ENCODE measurements at regions not wholly inside any gene's neighbourhood (a gene's known extent, or its start where the extent isn't known, plus 50 kb on each side); places are given as distances from the start of the nearest gene placed in this dataset.
"Not testable (repeated sequence)": the region's sequence is repeated elsewhere in the genome, so short reads cannot be mapped to it uniquely, and the experiment has no call there.

GRCh38 chr5:74461251-74461650 is 179.3 kb downstream of the ENC1 start:
- no peak for DNase-seq (ENCODE audit: low spot score)

DNA sequence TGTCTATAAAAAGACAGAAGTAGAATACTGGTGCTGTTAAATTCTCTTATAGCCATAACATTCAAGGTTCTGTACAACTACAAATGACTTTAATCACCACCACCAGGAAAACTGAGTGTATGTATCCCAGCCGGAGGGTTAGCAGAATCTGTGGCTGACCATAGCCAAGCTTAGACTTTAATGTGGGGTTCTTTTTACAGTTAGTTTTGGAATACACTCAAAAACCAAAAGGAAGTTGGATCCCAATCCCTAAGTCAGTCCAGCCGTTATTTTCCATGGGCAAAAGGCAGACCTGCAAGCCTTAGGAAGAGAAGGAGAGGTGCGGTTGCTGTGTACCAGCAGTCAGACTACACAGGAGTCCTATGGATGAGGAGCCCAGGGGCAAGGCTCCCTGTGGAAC is 179.8 kb downstream of the ENC1 start:
- DNase-seq (ENCODE audit: low spot score) = no peak

DNA sequence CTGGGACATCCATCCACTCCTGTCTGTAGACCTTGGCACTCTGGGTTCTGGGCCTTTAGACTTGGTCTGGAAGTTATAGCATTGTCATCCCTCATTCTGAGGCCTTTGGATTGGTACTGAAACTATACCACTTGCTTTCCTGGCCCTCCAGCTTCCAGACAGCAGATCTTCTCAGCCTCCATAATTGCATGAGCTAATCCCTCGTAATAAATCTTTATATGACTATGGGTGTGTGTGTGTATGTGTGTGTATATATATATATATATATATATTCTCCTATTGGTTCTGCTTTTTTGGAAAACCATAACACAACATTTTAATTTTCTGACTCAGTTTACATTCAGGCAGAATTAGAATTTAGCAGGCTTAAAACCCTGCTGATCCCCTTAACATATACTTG is 180.5 kb downstream of the ENC1 start:
- no peak for DNase-seq (ENCODE audit: low spot score)

- no peak for DNase-seq (ENCODE audit: low spot score)
Measured at GRCh38 chr5:74457876-74458275, 182.7 kb downstream of the ENC1 start.

GRCh38 chr5:74454263-74455030 is 186.1 kb downstream of the ENC1 start:
- no peak for DNase-seq (ENCODE audit: low spot score)

GRCh38 chr5:74452856-74453255 is 187.7 kb downstream of the ENC1 start:
- no peak for DNase-seq (ENCODE audit: low spot score)

DNA sequence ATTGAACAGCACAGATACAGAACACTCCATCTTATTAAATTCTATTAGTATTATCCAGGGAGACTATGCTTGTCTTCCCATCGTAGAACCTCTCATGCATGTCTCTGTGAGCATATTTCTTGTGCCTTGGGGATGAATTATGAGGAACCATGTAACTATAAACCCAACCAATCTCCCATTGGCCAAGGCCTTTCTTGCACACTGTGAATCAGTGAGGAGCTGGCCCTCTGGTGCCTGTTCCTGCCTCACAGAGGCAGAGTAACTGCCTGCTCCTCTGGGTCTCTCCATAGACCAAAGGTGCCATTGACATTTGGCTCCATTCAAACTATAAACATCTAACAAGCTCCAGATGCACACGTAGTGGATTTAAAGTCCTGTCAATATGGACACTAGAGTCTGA is 190.4 kb downstream of the ENC1 start:
- no peak for DNase-seq (ENCODE audit: low spot score)

DNA sequence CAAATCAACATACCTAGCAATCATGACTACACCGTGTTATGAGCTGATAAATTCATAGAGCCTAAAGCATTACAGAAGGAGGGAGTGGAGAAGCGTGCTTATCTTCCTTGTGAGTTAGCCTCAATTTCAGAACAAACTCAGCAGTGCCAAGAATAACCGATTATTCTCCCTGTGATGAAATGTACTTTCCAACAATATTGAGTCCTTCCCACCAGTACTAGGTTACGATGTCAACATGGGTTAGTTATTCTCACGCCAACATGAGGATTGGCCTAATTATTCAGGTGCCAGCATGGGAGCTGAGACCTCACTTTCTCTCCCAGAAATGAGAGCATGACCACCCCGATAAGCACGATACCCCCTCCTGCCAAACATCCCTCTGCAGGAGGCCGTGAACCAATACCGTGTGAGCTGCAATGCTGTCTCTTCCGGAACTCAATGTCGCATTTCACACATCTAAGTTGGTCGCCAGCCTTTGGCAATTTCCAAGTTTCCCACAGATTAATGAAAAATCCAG is 193.7 kb downstream of the ENC1 start:
- DNase-seq (ENCODE audit: low spot score) = no peak

DNA sequence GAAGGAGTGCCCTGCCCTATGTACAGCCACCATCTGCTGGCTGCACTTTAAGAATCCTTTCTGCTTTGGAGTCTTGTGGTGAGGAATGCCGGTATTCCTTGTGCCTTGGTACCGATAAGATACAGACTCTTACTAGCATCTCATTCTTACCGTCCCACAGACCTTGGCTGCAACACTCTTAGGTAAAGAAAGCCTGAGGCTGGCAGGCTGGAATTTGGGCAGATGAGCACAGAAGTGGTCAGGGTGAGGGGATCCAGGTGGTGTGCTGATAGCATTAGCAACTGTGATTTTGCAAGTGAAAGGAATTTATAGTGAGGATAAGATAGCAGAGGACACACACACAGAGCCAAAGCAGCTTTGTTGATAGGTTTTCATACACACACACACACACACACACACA is 198.1 kb downstream of the ENC1 start:
- DNase-seq (ENCODE audit: low spot score) = no peak

DNA sequence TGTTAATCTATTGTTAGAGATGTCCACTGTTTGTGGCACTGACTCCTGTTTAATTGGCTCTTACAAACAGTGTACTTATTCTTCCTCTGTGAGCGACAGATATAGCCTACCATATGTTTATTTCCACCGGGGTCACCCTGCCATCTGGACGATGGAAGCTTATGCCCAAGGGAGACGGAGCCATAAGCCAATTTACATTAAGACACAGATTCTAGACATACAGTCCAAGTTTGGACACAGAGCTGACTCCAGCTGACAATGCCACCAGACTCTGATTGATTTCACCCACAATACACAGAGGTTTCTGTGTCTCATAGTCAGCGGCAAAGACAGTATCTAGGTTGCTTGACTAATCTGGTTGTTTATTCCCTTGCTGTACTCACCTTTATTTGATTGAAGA is 198.9 kb downstream of the ENC1 start:
- DNase-seq (ENCODE audit: low spot score) = no peak

DNA sequence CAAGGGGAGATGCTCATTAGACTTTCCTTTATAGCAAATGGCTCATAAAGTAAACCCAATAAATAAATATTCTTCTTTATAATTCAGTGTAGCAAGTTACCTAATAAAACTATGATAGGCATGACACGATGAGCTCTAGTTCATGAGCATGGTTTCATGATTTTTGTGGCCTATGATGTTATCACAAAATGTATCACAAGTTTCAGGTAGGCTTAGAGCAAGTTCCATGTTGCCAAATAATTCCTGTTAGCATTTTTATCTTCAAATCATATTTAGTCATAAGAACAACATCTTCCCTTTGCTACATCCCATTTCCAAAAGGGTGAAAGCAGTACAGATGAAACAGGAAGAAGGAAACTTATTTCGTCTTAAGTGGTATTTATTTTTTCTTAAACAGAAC is 200.2 kb downstream of the ENC1 start:
- DNase-seq (ENCODE audit: low spot score) = no peak

DNA sequence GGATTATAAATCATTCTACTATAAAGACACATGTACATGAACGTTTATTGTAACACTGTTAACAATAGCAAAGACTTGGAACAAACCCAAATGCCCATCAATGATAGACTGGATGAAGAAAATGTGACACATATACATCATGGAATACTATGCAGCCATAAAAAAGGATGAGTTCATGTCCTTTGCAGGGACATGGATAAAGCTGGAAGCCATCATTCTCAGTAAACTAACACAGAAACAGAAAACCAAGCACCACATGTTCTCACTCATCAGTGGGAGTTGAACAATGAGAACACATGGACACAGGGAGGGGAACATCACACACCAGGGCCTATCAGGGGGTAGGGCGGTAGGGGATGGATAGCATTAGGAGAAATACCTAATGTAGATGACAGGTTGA is 202.7 kb downstream of the ENC1 start:
- DNase-seq (ENCODE audit: low spot score) = not testable (repeated sequence)

GRCh38 chr5:74433896-74434829 is 206.4 kb downstream of the ENC1 start:
- DNase-seq (ENCODE audit: low spot score) = no peak

DNA sequence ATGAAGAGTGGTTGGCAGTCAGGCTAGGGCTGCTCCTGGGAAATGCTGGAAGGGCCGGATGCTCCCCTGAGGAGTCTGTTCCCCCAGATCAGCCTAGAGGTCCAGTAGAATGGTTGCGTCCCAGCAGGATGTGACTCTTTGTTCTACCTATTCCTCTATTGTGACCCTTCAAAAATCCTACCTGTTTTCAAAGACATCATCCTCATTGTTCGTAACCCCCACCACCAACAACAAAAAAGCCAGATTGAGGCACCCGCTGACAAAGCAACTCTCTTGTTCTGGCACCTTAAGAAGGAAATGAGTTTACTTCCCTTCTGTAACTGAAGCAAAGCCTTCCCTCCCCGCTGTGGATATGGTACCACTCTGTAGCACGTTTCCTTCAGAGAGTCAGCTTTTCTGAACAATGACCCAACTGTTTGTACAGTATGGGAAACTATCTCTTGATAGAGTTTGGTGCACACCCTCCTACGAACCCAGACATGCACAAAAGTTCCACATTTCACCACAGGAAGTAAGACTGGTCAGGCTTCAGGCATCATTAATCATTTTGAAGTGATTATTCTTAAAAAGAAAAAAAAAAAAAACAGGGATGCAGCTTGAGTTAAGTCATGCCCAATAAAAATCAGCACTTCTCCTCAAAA is 207.2 kb downstream of the ENC1 start:
- peak; percentile 4 for DNase-seq (ENCODE audit: low spot score)

- no peak for DNase-seq (ENCODE audit: low spot score)
Measured at GRCh38 chr5:74432721-74433120, 207.8 kb downstream of the ENC1 start.

DNA sequence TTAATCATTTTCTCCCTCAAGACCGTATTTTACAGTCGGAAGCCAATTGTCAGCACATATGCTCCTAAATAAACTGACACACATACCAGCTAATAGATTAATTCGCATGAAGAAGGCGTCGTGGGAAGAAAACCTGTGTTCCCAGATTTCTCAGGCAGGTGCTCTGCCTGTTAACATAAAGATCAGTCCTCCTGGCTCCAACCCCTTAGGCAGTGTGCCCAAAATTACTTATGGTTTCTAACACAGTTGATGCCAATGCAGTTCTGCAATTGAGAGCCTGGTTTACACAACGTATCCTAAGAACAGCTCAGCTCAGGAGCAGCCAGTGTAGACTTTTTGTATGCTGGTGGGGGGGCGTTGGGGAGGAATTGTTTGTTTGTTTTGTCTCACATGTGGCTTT is 208.3 kb downstream of the ENC1 start:
- DNase-seq (ENCODE audit: low spot score) = no peak

DNA sequence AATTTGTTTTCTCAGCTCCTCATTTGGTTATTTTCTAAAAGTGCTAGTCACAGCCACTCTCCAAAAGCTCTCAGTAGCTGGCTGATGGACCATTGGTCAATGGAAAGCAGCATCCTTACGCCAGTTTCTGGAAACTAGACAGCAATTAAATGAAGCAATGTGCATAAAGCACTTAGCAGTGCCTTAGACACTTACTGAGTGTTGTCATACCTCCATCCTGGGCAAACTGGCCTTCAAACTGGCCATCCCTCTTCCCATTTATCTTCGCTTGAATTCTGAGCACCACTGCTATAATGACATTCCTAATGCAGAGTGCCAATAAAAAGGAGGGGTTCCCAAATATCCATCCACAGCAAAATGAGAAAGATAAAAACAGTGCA is 209.2 kb downstream of the ENC1 start:
- no peak for DNase-seq (ENCODE audit: low spot score)

DNA sequence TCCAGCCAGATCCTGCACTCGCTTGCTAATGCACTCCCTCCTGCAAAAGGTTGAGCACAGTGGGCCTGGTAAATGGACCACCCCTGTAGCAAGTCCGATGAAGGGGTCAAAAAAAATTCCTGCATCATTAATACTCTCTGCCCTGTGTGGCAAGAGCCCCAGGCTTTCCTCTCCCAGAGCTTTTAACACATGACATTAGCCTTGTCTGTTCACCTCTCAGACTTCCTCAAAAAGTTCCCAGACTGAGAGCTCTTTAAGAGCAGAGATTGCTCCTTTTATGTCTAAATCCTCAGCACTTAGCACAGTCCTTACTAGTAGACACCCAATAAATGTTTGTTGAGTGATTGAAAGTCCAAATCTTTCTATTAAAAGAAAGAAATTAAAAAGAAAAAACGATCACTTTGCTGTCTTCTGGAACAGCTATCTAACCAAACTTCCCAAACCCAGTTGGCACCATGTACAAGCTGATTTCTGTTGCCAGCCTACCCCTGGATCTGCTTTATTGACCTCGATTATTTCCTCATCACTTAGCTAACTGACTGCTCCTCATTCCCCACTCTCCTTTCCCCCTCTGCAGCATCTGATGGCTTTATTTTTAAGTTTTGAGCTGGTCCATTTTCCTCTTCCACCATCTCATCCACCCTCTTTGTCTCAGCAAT is 209.8 kb downstream of the ENC1 start:
- no peak for DNase-seq (ENCODE audit: low spot score)

GRCh38 chr5:74429495-74429894 is 211.0 kb downstream of the ENC1 start:
- no peak for DNase-seq (ENCODE audit: low spot score)

DNA sequence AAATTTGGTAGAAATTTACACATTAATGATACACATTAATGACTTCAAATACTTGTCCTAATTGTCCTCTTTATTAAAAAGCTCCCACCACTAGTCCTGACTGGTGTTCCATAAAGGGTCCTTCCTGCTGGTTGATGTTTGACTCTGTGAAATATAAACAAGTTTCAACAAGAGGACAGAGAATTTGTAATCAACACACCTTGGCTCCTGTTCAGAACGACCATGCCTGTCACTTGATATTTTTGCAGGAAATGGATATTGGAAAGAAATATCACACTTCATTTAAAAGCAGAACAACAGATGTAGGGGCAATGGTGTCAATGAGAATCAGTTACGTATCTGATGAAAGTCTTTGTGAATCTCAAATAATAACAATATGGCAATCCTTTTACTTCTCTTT is 211.7 kb downstream of the ENC1 start:
- no peak for DNase-seq (ENCODE audit: low spot score)

- DNase-seq (ENCODE audit: low spot score) = no peak
Measured at GRCh38 chr5:74428275-74428674, 212.3 kb downstream of the ENC1 start.

DNA sequence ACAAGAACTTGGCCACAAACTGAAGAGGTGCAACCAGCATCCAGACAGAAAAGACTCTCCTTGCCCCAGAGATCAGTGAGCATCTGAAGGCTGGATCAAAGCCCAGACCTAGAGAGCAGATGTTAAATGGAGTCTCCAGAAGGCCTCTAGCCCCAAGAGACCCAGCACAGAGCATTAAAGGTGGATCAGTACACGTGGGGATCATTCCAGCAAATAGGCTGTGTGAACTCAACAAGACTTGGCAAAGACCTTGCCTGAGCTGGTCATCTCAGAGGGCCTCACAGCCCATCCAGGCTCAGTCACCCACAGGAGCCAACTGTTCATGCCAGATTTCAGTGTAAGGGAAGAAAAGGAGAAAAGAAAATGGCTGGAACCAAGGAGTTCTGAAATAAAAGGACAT is 214.0 kb downstream of the ENC1 start:
- DNase-seq (ENCODE audit: low spot score) = no peak
